Inflammatory macrophage treated with lipopolysaccharide for 1 hour (primary cell): ENCODE measurements at regions not wholly inside any gene's neighbourhood (a gene's known extent, or its start where the extent isn't known, plus 50 kb on each side); places are given as distances from the start of the nearest gene placed in this dataset.
"Not testable (repeated sequence)": the region's sequence is repeated elsewhere in the genome, so short reads cannot be mapped to it uniquely, and the experiment has no call there.

Experiments
- DNase-seq, 2 donors: peaks; one replicate each; pipeline ENCODE4 v3.0.0-alpha.2; 2020 to 2022

DNA sequence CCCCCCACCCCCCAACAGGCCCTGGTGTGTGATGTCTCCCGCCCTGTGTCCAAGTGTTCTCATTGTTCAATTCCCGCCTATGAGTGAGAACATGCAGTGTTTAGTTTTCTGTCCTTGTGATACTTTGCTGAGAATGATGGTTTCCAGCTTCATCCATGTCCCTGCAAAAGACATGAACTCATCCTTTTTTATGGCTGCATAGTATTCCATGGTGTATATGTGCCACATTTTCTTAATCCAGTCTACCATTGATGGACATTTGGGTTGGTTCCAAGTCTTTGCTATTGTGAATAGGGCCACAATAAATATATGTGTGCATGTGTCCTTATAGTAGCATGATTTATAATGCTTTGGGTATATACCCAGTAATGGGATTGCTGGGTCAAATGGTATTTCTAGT, 54.0 kb downstream of the ZCCHC13 start:
- not testable (repeated sequence) for DNase-seq

DNA sequence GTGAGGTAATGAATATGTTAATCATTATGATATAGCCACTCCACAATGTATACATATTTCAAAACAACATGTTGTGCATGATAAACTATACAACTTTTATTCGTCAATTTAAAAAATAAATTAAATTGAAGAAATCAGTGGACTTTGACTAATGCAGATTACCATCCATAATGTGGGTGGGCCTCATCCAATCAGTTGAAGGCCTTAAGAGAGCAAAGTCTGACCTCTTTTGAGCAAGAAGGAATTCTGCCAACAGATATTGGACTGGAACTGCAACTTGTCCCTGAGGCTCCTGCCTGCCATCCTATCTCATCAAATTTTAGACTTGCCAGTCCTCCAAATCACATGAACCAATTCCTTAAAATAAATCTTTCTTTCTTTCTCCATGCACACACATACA, 57.4 kb upstream of the SLC16A2 start:
- no peak for DNase-seq

DNA sequence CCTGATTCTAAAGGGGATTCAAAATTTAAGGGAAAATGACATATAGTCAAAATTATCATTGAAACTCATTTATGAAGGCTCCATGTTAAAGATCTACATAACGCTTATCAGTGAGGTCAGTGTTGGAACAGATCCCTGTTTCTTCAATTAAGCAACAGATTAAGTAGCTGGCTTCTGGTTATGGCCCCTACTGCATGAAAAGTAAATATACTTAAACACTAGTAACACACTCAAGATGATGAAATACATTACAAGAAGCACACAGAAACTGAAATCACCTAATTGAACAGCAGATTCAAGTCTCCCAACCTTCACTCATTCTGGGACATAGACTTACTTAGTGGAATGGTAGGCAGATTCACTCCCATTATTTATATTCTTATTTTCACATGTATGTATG, 51.6 kb upstream of the SLC16A2 start:
- DNase-seq, result no peak

DNA sequence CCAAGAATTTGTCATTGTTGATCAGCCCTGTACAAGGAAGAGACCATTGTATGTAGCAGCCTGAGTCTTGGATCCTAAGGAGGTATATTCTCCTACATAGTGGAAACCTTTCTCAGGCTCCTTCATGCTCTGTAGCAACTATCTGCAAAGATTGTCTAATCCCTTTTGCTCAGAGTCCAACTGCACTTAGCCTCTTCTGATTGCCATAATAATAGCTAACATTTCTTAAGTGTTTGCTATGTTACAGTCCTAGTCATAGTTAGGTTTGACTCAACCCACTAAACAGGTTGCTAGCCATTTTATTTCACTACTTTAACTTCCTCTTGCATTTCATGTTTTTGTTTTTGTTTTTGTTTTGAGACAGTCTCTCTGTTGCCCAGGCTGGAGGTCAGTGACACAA, 50.8 kb upstream of the SLC16A2 start:
- DNase-seq, result peak; percentile 5 to 26

DNA sequence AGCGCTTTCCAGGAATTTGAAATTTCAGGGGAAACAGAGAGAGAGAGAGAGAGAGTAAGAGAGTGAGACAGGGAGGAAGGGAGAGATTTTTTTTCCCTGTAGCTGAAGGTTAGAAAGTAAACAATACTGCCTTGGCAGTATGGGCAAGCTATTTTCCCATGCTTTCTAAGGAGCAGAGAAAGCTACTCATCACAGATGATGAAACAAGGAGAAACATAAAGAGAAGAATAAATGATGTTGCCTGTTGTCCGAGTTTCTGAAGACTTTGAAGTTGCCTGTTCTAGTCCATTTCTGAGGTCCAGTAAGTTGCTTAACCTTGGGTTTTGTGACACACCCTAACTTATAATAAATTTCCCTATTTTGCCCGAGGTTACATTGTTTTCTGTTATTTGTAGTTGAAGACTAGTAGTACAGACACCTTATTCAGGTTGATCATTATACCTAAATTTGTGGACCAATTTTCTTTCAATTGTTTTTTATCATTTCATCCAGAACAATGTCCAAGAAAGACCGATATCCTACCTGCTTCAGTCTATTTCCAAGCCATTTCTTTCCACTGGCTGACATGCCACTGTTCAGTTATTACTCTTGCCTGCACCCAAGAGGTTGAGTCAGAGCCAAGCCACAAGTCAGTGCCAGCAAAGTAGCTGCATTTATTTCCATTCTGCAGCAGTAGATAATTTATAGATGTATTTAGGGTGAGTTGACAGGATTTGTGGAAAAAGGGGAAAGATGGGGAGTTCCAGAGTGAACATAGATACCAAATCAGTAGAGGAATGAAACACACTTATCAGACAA, 49.7 kb upstream of the SLC16A2 start:
- no peak for DNase-seq
